GM21717 (cell line): ENCODE measurements at regions not wholly inside any gene's neighbourhood (a gene's known extent, or its start where the extent isn't known, plus 50 kb on each side); places are given as distances from the start of the nearest gene placed in this dataset.
"Not testable (repeated sequence)": the region's sequence is repeated elsewhere in the genome, so short reads cannot be mapped to it uniquely, and the experiment has no call there.

Source experiments
- ATAC-seq: cut with Tn5 transposase; IDR thresholded peaks from one replicate; pipeline ENCODE4 v1.9.1; 2021; ENCODE audit warnings: mild to moderate bottlenecking, moderate library complexity; ENCODE audit not compliant: unreplicated experiment

GRCh38 chr13:48879854-48880253, 95.9 kb upstream of the FNDC3A start:
- no peak for ATAC-seq

GRCh38 chr13:48883786-48884185, 91.9 kb upstream of the FNDC3A start:
- ATAC-seq, result not testable (repeated sequence)

- no peak for ATAC-seq
These were observed 90.7 kb upstream of the FNDC3A start for GRCh38 chr13:48885027-48885395.

GRCh38 chr13:48888613-48889012, 87.1 kb upstream of the FNDC3A start:
- no peak for ATAC-seq

GRCh38 chr13:48890391-48890790, 85.3 kb upstream of the FNDC3A start:
- no peak for ATAC-seq

GRCh38 chr13:48891586-48891985, 84.1 kb upstream of the FNDC3A start:
- ATAC-seq, result no peak

GRCh38 chr13:48892053-48892687, 83.5 kb upstream of the FNDC3A start:
- peak; percentile 93 for ATAC-seq

GRCh38 chr13:48892688-48893075, 83.0 kb upstream of the FNDC3A start:
- peak; percentile 8 for ATAC-seq

- ATAC-seq, result no peak
These were observed 79.4 kb upstream of the FNDC3A start for GRCh38 chr13:48896312-48896711.

GRCh38 chr13:48901781-48902180, 73.9 kb upstream of the FNDC3A start:
- no peak for ATAC-seq

- ATAC-seq, result no peak
These were observed 73.3 kb upstream of the FNDC3A start for GRCh38 chr13:48902368-48902767.

GRCh38 chr13:48904668-48905290, 70.9 kb upstream of the FNDC3A start:
- ATAC-seq, result no peak

- no peak for ATAC-seq
These were observed 69.5 kb upstream of the FNDC3A start for GRCh38 chr13:48906200-48906599.

GRCh38 chr13:48908381-48909055, 67.2 kb upstream of the FNDC3A start:
- no peak for ATAC-seq

GRCh38 chr13:48909056-48909389, 66.7 kb upstream of the FNDC3A start:
- ATAC-seq, result no peak

GRCh38 chr13:48910686-48911085, 65.0 kb upstream of the FNDC3A start:
- no peak for ATAC-seq

GRCh38 chr13:48919751-48920150, 56.0 kb upstream of the FNDC3A start:
- no peak for ATAC-seq

GRCh38 chr13:48920730-48921129, 55.0 kb upstream of the FNDC3A start:
- no peak for ATAC-seq

- ATAC-seq, result no peak
These were observed 52.3 kb upstream of the FNDC3A start for GRCh38 chr13:48923376-48923775.

GRCh38 chr13:48925001-48925400, 50.7 kb upstream of the FNDC3A start:
- no peak for ATAC-seq
